Gastroesophageal sphincter (tissue), 3 donors: ENCODE measurements at regions not wholly inside any gene's neighbourhood (a gene's known extent, or its start where the extent isn't known, plus 50 kb on each side); places are given as distances from the start of the nearest gene placed in this dataset.

ENCODE experiments used
- EP300 ChIP-seq: sonication (generic); formaldehyde crosslinking; IDR thresholded peaks from one replicate; pipeline ENCODE4 v1.6.1; 2017; ENCODE audit warnings: antibody characterized with exemption, mild to moderate bottlenecking
- POLR2A ChIP-seq, 2 donors: fragments of 450-650 bp; IDR thresholded peaks; one replicate each; pipeline ENCODE4 v1.6.1; 2017; ENCODE audit warnings: antibody characterized with exemption in 2 of 2, mild to moderate bottlenecking in 2 of 2, moderate library complexity in 1 of 2
- TF ChIP-seq, protein P1 (sequence below), 4 experiments: fragments of 200-600 bp in 2 of 4; fragments of 450-650 bp in 2 of 4; sonication (generic) in 1 of 4; IDR thresholded peaks; one replicate each; pipeline ENCODE4 v1.5.1; 2017 to 2019; ENCODE audit warnings: antibody characterized with exemption in 4 of 4, mild to moderate bottlenecking in 2 of 4, moderate library complexity in 2 of 4

DNA sequence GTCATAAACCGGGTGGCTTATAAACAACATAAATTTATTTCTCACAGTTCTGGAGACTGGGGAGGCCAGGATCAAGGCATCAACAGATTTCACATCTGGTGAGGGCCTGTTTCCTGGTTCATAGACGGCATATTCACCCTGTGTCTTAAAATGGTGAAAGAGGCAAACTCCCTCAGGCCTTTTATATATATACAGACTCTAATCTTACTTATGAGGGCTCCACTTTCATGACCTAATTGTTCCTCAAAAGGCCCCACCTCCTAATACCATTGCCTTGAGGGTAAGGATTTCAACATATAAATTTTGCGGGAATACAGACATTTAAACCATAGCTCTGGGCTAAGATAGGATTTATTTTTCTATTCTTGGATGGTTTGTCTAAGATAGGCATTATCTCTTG lies 187.2 kb downstream of the PPP1R3A start:
- TF ChIP-seq POLR2A (IDR thresholded peaks at IDR 0.05) = no peak
- TF ChIP-seq, protein P1, sequence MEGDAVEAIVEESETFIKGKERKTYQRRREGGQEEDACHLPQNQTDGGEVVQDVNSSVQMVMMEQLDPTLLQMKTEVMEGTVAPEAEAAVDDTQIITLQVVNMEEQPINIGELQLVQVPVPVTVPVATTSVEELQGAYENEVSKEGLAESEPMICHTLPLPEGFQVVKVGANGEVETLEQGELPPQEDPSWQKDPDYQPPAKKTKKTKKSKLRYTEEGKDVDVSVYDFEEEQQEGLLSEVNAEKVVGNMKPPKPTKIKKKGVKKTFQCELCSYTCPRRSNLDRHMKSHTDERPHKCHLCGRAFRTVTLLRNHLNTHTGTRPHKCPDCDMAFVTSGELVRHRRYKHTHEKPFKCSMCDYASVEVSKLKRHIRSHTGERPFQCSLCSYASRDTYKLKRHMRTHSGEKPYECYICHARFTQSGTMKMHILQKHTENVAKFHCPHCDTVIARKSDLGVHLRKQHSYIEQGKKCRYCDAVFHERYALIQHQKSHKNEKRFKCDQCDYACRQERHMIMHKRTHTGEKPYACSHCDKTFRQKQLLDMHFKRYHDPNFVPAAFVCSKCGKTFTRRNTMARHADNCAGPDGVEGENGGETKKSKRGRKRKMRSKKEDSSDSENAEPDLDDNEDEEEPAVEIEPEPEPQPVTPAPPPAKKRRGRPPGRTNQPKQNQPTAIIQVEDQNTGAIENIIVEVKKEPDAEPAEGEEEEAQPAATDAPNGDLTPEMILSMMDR (IDR thresholded peaks at IDR 0.05) = no peak
- TF ChIP-seq EP300 = no peak
